ENCODE measurements at regions not wholly inside any gene's neighbourhood (a gene's known extent, or its start where the extent isn't known, plus 50 kb on each side); places are given as distances from the start of the nearest gene placed in this dataset.
"Not testable (repeated sequence)": the region's sequence is repeated elsewhere in the genome, so short reads cannot be mapped to it uniquely, and the experiment has no call there.

GRCh38 chr4:125760956-125761355 is 446.2 kb downstream of the FAT4 start:
- DNase-seq, result no peak

- no peak for DNase-seq
These were observed 447.8 kb downstream of the FAT4 start for GRCh38 chr4:125762537-125762936.

- DNase-seq, result no peak
These were observed 451.2 kb downstream of the FAT4 start for GRCh38 chr4:125765941-125766340.

DNA sequence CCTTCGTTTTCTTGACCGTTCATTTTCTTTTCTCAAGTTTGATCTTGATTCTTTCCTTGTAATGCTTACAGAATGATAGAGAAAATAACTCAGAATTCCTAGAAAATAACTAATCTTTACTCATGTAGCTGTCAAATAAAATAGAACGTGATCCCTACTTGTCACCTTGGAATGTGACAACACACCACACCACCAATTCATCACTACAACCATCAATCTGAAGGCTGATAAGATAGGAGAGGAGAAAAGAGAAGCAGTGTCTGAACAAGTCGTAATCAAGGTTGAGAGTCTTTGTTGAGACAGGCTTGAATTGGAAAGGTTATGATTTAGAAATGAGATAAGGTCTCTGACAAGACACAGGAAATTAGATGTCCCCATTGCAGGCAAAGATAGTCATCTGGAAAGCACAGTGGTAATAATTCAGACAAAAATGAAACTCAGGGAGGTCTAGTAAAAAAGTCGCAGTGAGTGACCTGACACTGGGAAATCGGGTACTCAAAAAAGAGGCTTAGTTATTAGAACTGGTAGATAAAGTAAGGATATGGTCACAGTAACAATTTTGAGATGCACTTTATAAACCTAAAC is 456.2 kb downstream of the FAT4 start:
- DNase-seq, result no peak

DNA sequence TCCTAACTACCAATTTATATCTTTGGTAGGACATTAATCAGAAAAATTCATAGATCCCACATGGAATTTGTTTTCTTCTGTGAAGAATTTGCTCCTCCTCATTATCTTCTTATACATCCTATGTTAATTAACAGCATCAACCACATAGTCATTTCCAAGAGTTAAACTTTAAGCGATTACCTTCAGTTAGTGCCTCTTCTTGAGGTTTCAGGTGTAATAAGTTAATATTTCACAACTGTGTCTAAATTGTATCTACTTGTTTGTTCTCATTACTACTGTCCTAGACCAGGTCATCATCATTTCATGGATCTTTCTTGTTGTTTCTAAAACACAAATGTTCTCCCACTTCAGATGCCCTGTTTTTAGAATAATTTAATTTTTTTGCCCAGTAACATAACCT is 457.9 kb downstream of the FAT4 start:
- DNase-seq, result no peak

DNA sequence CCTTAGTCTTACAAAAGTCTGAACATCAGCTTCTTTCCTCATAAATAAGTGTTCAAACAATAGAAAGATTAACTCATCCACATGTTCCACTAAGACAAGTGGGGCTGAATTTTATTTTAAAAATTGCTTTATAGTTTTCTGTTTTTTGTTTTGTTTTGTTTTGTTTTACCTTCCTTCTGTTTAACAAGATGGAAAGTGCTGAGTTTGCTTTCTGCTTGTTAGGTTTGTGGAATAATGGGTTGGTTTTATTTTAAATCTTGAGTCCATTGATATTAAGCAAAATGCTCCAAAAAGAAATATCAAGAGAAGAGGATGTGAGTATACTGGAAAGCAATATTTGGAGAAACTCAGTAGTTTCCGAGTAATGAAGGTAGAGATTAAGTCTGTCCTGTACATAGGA is 458.7 kb downstream of the FAT4 start:
- no peak for DNase-seq

- no peak for DNase-seq
These were observed 459.2 kb downstream of the FAT4 start for GRCh38 chr4:125773931-125774330.

- DNase-seq, result no peak
These were observed 461.4 kb downstream of the FAT4 start for GRCh38 chr4:125776146-125776545.

GRCh38 chr4:125780164-125780563 is 465.4 kb downstream of the FAT4 start:
- no peak for DNase-seq

- DNase-seq, result no peak
These were observed 466.0 kb downstream of the FAT4 start for GRCh38 chr4:125780747-125781146.

GRCh38 chr4:125781651-125782050 is 466.9 kb downstream of the FAT4 start:
- DNase-seq, result no peak

DNA sequence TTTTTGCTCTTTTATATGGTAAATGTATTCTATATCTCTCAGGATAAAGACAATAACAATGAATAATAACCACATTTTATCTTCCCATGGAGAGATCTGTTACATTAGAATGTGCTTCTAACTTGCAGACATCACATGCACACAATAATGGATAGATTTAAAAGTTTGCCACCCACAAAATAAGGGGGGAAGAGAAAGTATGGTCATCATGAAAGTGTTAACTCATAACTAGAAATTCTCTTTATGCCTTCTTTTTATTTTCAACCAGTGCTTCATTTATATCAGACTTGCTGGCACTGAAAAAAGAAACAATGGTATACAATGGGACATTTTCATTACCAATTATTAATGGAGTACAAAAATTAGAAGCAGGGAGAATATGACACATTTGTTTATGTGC is 470.0 kb downstream of the FAT4 start:
- DNase-seq, result no peak

DNA sequence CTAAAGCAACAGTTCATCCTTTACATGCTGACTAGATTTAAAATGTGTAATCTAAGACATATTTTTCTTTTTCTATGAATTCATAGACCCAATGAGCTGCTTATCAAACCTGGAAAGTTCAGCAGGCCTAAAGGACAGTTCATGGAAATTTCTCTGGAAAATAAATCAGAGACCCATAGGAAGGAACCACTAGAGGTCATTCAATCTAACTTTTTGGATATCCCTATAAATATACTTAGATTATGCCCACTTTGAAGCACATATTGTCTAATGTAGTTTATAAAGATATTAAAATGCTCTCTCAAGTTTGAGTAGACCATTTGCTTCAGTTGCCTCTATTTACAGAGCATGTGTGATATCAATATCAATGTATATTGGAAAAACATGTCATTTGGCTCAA is 473.0 kb downstream of the FAT4 start:
- no peak for DNase-seq

DNA sequence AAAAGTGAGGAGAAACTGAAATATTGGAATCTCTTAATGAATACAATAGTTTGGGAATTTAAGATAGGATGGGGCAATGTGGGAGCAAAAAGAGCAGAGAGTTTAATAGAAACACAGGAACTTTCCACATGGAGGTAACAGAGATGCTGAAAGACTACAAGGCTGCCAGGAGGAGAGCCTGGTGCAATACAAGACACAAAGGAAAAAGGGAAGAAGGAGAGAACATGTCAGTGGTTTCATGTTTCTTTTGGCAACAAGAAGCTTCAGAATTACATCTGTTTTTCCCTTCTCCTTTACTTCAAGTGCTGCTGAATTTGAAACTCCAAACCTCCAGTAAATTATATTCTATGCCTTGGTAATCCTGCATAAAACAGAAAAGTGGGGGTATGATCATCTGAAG is 474.3 kb downstream of the FAT4 start:
- DNase-seq, result no peak

GRCh38 chr4:125791896-125792295 is 477.1 kb downstream of the FAT4 start:
- no peak for DNase-seq

- no peak for DNase-seq
These were observed 480.2 kb downstream of the FAT4 start for GRCh38 chr4:125794989-125795388.

DNA sequence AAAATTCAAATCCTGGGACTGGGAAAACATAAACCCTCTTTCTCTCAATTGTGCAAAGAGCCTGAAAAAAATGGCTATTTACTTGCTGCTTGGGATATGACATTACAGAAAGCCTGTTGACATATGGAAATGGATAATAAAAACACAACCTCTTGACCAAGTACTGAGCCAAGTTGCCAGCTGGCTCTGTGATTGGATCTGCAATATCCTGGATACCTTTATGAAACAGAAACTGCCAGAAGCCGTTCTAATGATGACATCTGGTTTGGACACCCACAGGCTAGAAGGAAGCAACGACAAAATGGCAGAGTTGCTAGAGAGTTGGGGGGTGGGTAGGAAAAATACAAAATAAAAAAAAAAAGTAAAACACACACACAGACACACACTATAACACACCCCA is 481.4 kb downstream of the FAT4 start:
- DNase-seq, result no peak

- not testable (repeated sequence) for DNase-seq
These were observed 482.9 kb downstream of the FAT4 start for GRCh38 chr4:125797621-125798020.

GRCh38 chr4:125801373-125801772 is 486.6 kb downstream of the FAT4 start:
- DNase-seq, result no peak

GRCh38 chr4:125801924-125802323 is 487.2 kb downstream of the FAT4 start:
- DNase-seq, result no peak

- no peak for DNase-seq
These were observed 493.3 kb downstream of the FAT4 start for GRCh38 chr4:125808022-125808421.

GRCh38 chr4:125808570-125808969 is 493.8 kb downstream of the FAT4 start:
- no peak for DNase-seq

DNA sequence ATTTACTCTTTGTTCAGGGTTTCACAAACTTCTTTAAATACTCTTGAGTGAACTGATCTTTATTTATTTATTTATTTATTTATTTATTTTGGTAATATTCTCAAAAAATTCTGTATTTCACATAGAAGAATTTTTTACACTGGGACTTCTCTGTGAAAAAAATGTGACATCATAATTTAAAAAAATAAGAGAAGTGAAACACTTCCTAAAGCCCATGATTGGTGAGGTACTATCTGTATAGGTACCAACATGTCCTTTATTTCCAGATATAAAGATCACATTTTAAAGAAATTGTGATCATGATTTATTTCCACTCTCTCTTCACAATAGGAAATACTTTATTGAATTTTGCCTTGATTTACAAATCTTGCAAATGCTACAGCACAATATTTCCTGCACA is 497.1 kb downstream of the FAT4 start:
- DNase-seq, result no peak

DNA sequence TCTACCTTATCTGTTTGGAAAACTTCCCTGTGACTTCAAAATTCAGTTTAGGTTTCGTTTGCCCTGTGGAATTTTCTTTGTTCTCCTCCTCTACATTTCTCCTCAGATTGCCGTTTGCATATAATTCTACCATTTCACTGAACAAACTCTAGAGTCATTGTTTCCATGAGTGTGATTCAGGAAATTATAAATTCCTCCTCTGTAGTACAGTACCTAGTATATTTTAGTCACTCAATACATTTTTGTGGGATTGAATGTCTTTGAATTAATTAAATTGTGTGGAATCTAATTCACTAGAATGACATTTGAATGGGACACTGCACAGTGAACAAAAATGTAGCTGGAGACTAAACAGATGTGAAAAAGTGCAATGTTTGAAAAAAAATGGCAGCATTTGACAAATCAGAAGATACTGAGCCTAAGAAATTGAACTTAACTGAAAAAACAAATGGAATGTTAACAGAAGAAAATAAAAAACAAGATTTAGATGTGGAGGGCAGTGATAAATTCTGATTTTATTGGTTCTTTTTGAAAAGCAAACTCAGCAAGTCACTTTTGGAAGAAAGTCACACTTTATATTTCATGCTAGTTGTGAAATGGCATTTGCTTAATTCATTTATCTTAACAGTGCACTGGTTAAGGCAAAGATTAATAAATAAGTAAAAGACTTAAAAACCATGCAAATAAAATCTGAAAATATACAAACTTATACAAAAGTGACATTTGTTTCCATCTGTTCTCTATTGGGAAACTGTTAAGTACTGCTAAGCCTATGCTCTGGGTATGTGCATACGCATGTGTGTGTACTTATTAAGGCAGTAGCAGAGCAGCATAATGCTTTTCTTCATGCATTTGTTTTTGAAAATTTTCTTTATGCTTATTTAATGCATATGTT is 512.3 kb downstream of the FAT4 start:
- no peak for DNase-seq

- no peak for DNase-seq
These were observed 512.9 kb downstream of the FAT4 start for GRCh38 chr4:125827696-125828052.

Data from activated CD4-positive, alpha-beta T cell treated with anti-CD3 and anti-CD28 coated beads, Interleukin-10, Interleukin-2, amounts not matched to agents 100 ng/mL and 50 ng/mL, durations not matched to agents 16 hours and 8 hours (primary cell).